Glutamatergic neuron (in vitro differentiated cells): ENCODE measurements at regions not wholly inside any gene's neighbourhood (a gene's known extent, or its start where the extent isn't known, plus 50 kb on each side); places are given as distances from the start of the nearest gene placed in this dataset.

Source experiments
- DNase-seq: peaks from one replicate; pipeline ENCODE4 v3.0.0; 2022
- H3K27ac Mint-ChIP-seq: one replicate; pipeline ENCODE4 v1.8.0; 2020; ENCODE audit warnings: mild to moderate bottlenecking, mixed read lengths, inconsistent platforms; ENCODE audit not compliant: unreplicated experiment
- H3K27me3 Mint-ChIP-seq: one replicate; pipeline ENCODE4 v1.8.0; 2020; ENCODE audit warnings: mild to moderate bottlenecking, moderate library complexity, mixed read lengths, inconsistent platforms; ENCODE audit not compliant: unreplicated experiment
- H3K36me3 Mint-ChIP-seq: one replicate; pipeline ENCODE4 v1.8.0; 2020; ENCODE audit warnings: mild to moderate bottlenecking, mixed read lengths, inconsistent platforms; ENCODE audit not compliant: unreplicated experiment
- H3K4me1 Mint-ChIP-seq: one replicate; pipeline ENCODE4 v1.8.0; 2020; ENCODE audit warnings: mild to moderate bottlenecking, low read depth, mixed read lengths, inconsistent platforms; ENCODE audit not compliant: unreplicated experiment
- H3K4me3 Mint-ChIP-seq: one replicate; pipeline ENCODE4 v1.8.0; 2020; ENCODE audit warnings: mild to moderate bottlenecking, mixed read lengths, inconsistent platforms; ENCODE audit not compliant: unreplicated experiment
- H3K9me3 Mint-ChIP-seq: one replicate; pipeline ENCODE4 v1.8.0; 2020; ENCODE audit warnings: mild to moderate bottlenecking, moderate library complexity, mixed read lengths, inconsistent platforms; ENCODE audit not compliant: unreplicated experiment
- CTCF ChIP-seq: fragments of 200-600 bp; sonication (generic); IDR thresholded peaks from one replicate; pipeline ENCODE4 v1.5.0; 2021; ENCODE audit not compliant: partially characterized antibody, unreplicated experiment

- peaks cover 1% of the 10 kb centered on the region for H3K27me3 Mint-ChIP-seq
- H3K9me3 Mint-ChIP-seq, result no peaks in the 10 kb centered on the region
- no peaks in the 10 kb centered on the region for H3K36me3 Mint-ChIP-seq
- no peak overlapping the region for H3K27ac Mint-ChIP-seq
- no peak overlapping the region for H3K4me3 Mint-ChIP-seq
- TF ChIP-seq CTCF, result no peak
- no peaks in the 10 kb centered on the region for H3K4me1 Mint-ChIP-seq
- no peak for DNase-seq
Observed at GRCh38 chr9:78468974-78469576, 172.2 kb downstream of the PSAT1 start.

- Mint-ChIP-seq H3K36me3 (no peaks in the 10 kb centered on the region), H3K27me3 (peaks cover 1% of the 10 kb centered on the region), H3K4me3 (no peak overlapping the region), H3K27ac (no peak overlapping the region), H3K9me3 (no peaks in the 10 kb centered on the region), H3K4me1 (no peaks in the 10 kb centered on the region)
- TF ChIP-seq CTCF, result no peak
- no peak for DNase-seq
Observed at GRCh38 chr9:78470216-78470615, 173.3 kb downstream of the PSAT1 start.

- no peak for TF ChIP-seq CTCF
- Mint-ChIP-seq H3K27me3 (peaks cover 1% of the 10 kb centered on the region), H3K27ac (no peak overlapping the region), H3K4me3 (no peak overlapping the region), H3K36me3 (no peaks in the 10 kb centered on the region), H3K4me1 (no peaks in the 10 kb centered on the region), H3K9me3 (no peaks in the 10 kb centered on the region)
- DNase-seq, result no peak
Observed at GRCh38 chr9:78470741-78471140, 173.8 kb downstream of the PSAT1 start.

- no peak for DNase-seq
Observed at GRCh38 chr9:78472111-78472510, 175.2 kb downstream of the PSAT1 start.

More at GRCh38 chr9:78472111-78472510, 175.2 kb downstream of the PSAT1 start:
- H3K4me3 Mint-ChIP-seq, result no peak overlapping the region
- no peaks in the 10 kb centered on the region for H3K9me3 Mint-ChIP-seq
- no peak for TF ChIP-seq CTCF
- H3K27ac Mint-ChIP-seq, result no peak overlapping the region
- H3K36me3 Mint-ChIP-seq, result no peaks in the 10 kb centered on the region
- H3K4me1 Mint-ChIP-seq, result no peaks in the 10 kb centered on the region
- peaks cover 1% of the 10 kb centered on the region for H3K27me3 Mint-ChIP-seq
